ENCODE measurements at regions not wholly inside any gene's neighbourhood (a gene's known extent, or its start where the extent isn't known, plus 50 kb on each side); places are given as distances from the start of the nearest gene placed in this dataset.

- ChIA-PET SMC1A (ENCODE audit: uncharacterized antibody, unreplicated experiment) (interaction anchor here (1.1 kb wide), 1 partner anchor 13 kb away, joined by 4 read pairs; no protein-coding TSS in a partner anchor), RAD21 (ENCODE audit: unreplicated experiment) (no interaction called here), CTCF (interaction anchor here (0.9 kb wide), 1 partner anchor 25 kb away, joined by 3 read pairs; no protein-coding TSS in a partner anchor), POLR2A (no interaction called here)
- WGBS (ENCODE audit: insufficient coverage, insufficient replicate concordance, low lambda C conversion rate, missing lambda C conversion rate): 14% methylated on average over 7 of the region's 7 CpGs
- BruUV-seq (replicated peaks): no TSS peak
- TF ChIP-seq RUNX3 (IDR thresholded peaks at IDR 0.05; ENCODE audit: low read length) (no peak), SUZ12 (IDR thresholded peaks at IDR 0.05; ENCODE audit: unreplicated experiment) (no peak), SRF (IDR thresholded peaks at IDR 0.05; ENCODE audit: low read depth in 2 of 2, low read length in 2 of 2) (no peak), POLR2A (IDR thresholded peaks at IDR 0.05; ENCODE audit: low read depth, low read length) (no peak), EP300 (IDR thresholded peaks at IDR 0.05; ENCODE audit: borderline replicate concordance in 1 of 2, control insufficient read depth in 1 of 2, low read depth in 2 of 2, low read length in 2 of 2) (no peak), BCL3 (IDR thresholded peaks at IDR 0.05; ENCODE audit: borderline replicate concordance, insufficient read depth, low read depth, low read length, poor library complexity, severe bottlenecking) (no peak), ZZZ3 (IDR thresholded peaks at IDR 0.05; ENCODE audit: control insufficient read depth, insufficient read length, low read depth) (no peak), POLR2AphosphoS2 (IDR thresholded peaks at IDR 0.05; ENCODE audit: low read depth, low read length) (no peak), GABPA (IDR thresholded peaks at IDR 0.05; ENCODE audit: low read depth) (no peak), WRNIP1 (IDR thresholded peaks at IDR 0.05; ENCODE audit: borderline replicate concordance, low read depth, low read length) (no peak), CHD1 (IDR thresholded peaks at IDR 0.05; ENCODE audit: low read depth, low read length) (no peak), ZBED1 (IDR thresholded peaks at IDR 0.05; ENCODE audit: borderline replicate concordance) (no peak), POLR2AphosphoS5 (IDR thresholded peaks at IDR 0.05; ENCODE audit: low read length) (no peak), ZNF384 (IDR thresholded peaks at IDR 0.05; ENCODE audit: borderline replicate concordance, low read depth, low read length) (no peak), FOS (IDR thresholded peaks at IDR 0.05; ENCODE audit: borderline replicate concordance, extremely low read depth, insufficient read length) (no peak), SMAD5 (IDR thresholded peaks at IDR 0.05; ENCODE audit: low read depth) (no peak), LARP7 (IDR thresholded peaks at IDR 0.05) (no peak)
- Histone ChIP-seq H4K20me1 (ENCODE audit: control insufficient read depth, insufficient read depth) (no peaks in the 10 kb centered on the region), H3K4me3 (no peak overlapping the region), H3K4me1 (ENCODE audit: control insufficient read depth, insufficient read depth, low read length) (no peaks in the 10 kb centered on the region), H3K27me3 (replicated peaks in 1 of 2; ENCODE audit: control insufficient read depth in 2 of 2, insufficient read depth in 2 of 2, low read length in 1 of 2) (no peaks in the 10 kb centered on the region; a peak in 2 of 4 replicates), H3K9ac (ENCODE audit: control insufficient read depth, insufficient read depth, low read length) (no peak overlapping the region), H3K79me2 (ENCODE audit: control insufficient read depth, insufficient read depth, low read length) (no peaks in the 10 kb centered on the region), H3K27ac (ENCODE audit: control insufficient read depth, insufficient read depth) (no peak overlapping the region), H2AFZ (ENCODE audit: control insufficient read depth, low read depth, low read length) (no peak overlapping the region), H3K4me2 (ENCODE audit: control insufficient read depth, insufficient read depth) (no peak overlapping the region), H3K36me3 (ENCODE audit: control insufficient read depth in 2 of 2, insufficient read depth in 2 of 2, low read length in 1 of 2) (no peaks in the 10 kb centered on the region), H3K9me3 (replicated peaks; ENCODE audit: control insufficient read depth, insufficient read depth, low read length) (no peaks in the 10 kb centered on the region)
- ATAC-seq (no peak), DNase-seq (ENCODE audit: low read depth, low spot score) (no peak), FAIRE-seq (no peak)
- intact Hi-C loops (cut with micrococcal nuclease; ENCODE audit: unreplicated experiment): no loop called here
- in situ Hi-C loops (cut with MboI): no loop called here
These were observed 66.6 kb upstream of the TRIO start for GRCh38 chr5:14076561-14076960.
